ENCODE measurements at regions not wholly inside any gene's neighbourhood (a gene's known extent, or its start where the extent isn't known, plus 50 kb on each side); places are given as distances from the start of the nearest gene placed in this dataset.

GRCh38 chr2:17227856-17228255 is 290.4 kb downstream of the RAD51AP2 start:
- FAIRE-seq (no peak), DNase-seq (ENCODE audit: low read depth, low spot score) (no peak)
- no peak for TF ChIP-seq CTCF (optimal IDR thresholded peaks at IDR 0.05 in 1 of 3, IDR thresholded peaks at IDR 0.05 in 1 of 3, conservative IDR thresholded peaks at IDR 0.05 in 1 of 3; ENCODE audit: extremely low read depth in 1 of 3, insufficient read depth in 2 of 3, low read length in 3 of 3)
- TF ChIP-seq EZH2 (IDR thresholded peaks at IDR 0.05; ENCODE audit: low read length) = no peak
- no peaks in the 10 kb centered on the region for H3K79me2 ChIP-seq (ENCODE audit: control insufficient read depth, insufficient read depth, low read length)
- no peak overlapping the region for H3K27ac ChIP-seq (ENCODE audit: control insufficient read depth, insufficient read depth, low read length)
- no peaks in the 10 kb centered on the region for H3K27me3 ChIP-seq (ENCODE audit: control insufficient read depth, extremely low read depth, insufficient read depth, low read length)
- no peaks in the 10 kb centered on the region for H3K36me3 ChIP-seq (ENCODE audit: control insufficient read depth in 2 of 2, extremely low read depth in 1 of 2, insufficient read depth in 2 of 2, low read length in 2 of 2)
- H3K9me3 ChIP-seq (ENCODE audit: control insufficient read depth, low read depth, low read length) = no peaks in the 10 kb centered on the region
- no peak overlapping the region for H3K9ac ChIP-seq (ENCODE audit: control insufficient read depth, extremely low read depth, insufficient read depth, low read length)
- no peaks in the 10 kb centered on the region for H3K9me1 ChIP-seq (ENCODE audit: control insufficient read depth, extremely low read depth, insufficient read depth, low read length)
- H4K20me1 ChIP-seq (ENCODE audit: control insufficient read depth, extremely low read depth, insufficient read depth, low read length) = no peaks in the 10 kb centered on the region
- H3K4me3 ChIP-seq (ENCODE audit: control insufficient read depth in 2 of 3, extremely low read depth in 1 of 3, insufficient read depth in 2 of 3, low read depth in 1 of 3, low read length in 3 of 3) = no peak overlapping the region
- no peaks in the 10 kb centered on the region for H3K4me1 ChIP-seq (ENCODE audit: control insufficient read depth, extremely low read depth, insufficient read depth, low read length)
- dilution Hi-C loops (cut with MboI; ENCODE audit: extremely low pct_ligation_motif_present, low sequenced_read_pairs) = no loop called here
- H2AFZ ChIP-seq (ENCODE audit: control insufficient read depth, low read length) = no peak overlapping the region
- no peak overlapping the region for H3K4me2 ChIP-seq (ENCODE audit: control insufficient read depth, extremely low read depth, insufficient read depth, low read depth, low read length)

GRCh38 chr2:17226941-17227490 is 291.2 kb downstream of the RAD51AP2 start:
- no peak for FAIRE-seq
- H3K4me1 ChIP-seq (ENCODE audit: control insufficient read depth, extremely low read depth, insufficient read depth, low read length) = no peaks in the 10 kb centered on the region
- no peak for DNase-seq (ENCODE audit: low read depth, low spot score)
- TF ChIP-seq EZH2 (IDR thresholded peaks at IDR 0.05; ENCODE audit: low read length) (no peak), CTCF (optimal IDR thresholded peaks at IDR 0.05 in 1 of 3, IDR thresholded peaks at IDR 0.05 in 1 of 3, conservative IDR thresholded peaks at IDR 0.05 in 1 of 3; ENCODE audit: extremely low read depth in 1 of 3, insufficient read depth in 2 of 3, low read length in 3 of 3) (no peak)
- H3K27ac ChIP-seq (ENCODE audit: control insufficient read depth, insufficient read depth, low read length) = no peak overlapping the region
- H3K4me3 ChIP-seq (ENCODE audit: control insufficient read depth in 2 of 3, extremely low read depth in 1 of 3, insufficient read depth in 2 of 3, low read depth in 1 of 3, low read length in 3 of 3) = no peak overlapping the region
- no peaks in the 10 kb centered on the region for H4K20me1 ChIP-seq (ENCODE audit: control insufficient read depth, extremely low read depth, insufficient read depth, low read length)
- H3K4me2 ChIP-seq (ENCODE audit: control insufficient read depth, extremely low read depth, insufficient read depth, low read depth, low read length) = no peak overlapping the region
- no peaks in the 10 kb centered on the region for H3K36me3 ChIP-seq (ENCODE audit: control insufficient read depth in 2 of 2, extremely low read depth in 1 of 2, insufficient read depth in 2 of 2, low read length in 2 of 2)
- no peaks in the 10 kb centered on the region for H3K9me3 ChIP-seq (ENCODE audit: control insufficient read depth, low read depth, low read length)
- H3K9me1 ChIP-seq (ENCODE audit: control insufficient read depth, extremely low read depth, insufficient read depth, low read length) = no peaks in the 10 kb centered on the region
- no peaks in the 10 kb centered on the region for H3K79me2 ChIP-seq (ENCODE audit: control insufficient read depth, insufficient read depth, low read length)
- no peak overlapping the region for H2AFZ ChIP-seq (ENCODE audit: control insufficient read depth, low read length)
- dilution Hi-C loops (cut with MboI; ENCODE audit: extremely low pct_ligation_motif_present, low sequenced_read_pairs) = no loop called here
- H3K27me3 ChIP-seq (ENCODE audit: control insufficient read depth, extremely low read depth, insufficient read depth, low read length) = no peaks in the 10 kb centered on the region
- H3K9ac ChIP-seq (ENCODE audit: control insufficient read depth, extremely low read depth, insufficient read depth, low read length) = no peak overlapping the region
